ENCODE measurements at regions not wholly inside any gene's neighbourhood (a gene's known extent, or its start where the extent isn't known, plus 50 kb on each side); places are given as distances from the start of the nearest gene placed in this dataset.

DNA sequence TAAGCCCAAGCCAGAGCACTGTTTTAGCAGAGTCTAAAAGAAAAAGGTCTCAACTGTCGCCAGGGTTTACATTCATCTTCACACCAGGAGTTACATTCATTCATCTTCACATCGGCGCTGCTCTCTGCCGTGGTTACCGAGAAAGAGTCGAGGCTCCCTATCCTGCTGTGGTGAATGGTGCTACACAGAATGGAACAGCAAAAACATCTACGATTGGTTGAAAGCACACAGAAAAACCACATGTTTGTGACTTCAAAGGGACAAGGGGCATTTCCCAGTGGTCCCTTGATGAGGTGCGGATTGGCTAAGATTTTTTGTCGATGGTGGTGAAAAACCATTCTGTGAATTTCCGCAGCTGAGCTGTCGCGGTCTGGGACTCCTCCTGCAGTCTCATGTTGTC lies 231.1 kb downstream of the SIPA1L2 start:
- POLR2A ChIA-PET, result no interaction called here
- TF ChIP-seq, protein P1, sequence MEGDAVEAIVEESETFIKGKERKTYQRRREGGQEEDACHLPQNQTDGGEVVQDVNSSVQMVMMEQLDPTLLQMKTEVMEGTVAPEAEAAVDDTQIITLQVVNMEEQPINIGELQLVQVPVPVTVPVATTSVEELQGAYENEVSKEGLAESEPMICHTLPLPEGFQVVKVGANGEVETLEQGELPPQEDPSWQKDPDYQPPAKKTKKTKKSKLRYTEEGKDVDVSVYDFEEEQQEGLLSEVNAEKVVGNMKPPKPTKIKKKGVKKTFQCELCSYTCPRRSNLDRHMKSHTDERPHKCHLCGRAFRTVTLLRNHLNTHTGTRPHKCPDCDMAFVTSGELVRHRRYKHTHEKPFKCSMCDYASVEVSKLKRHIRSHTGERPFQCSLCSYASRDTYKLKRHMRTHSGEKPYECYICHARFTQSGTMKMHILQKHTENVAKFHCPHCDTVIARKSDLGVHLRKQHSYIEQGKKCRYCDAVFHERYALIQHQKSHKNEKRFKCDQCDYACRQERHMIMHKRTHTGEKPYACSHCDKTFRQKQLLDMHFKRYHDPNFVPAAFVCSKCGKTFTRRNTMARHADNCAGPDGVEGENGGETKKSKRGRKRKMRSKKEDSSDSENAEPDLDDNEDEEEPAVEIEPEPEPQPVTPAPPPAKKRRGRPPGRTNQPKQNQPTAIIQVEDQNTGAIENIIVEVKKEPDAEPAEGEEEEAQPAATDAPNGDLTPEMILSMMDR (IDR thresholded peaks at IDR 0.05; ENCODE audit: control extremely low read depth, extremely low read depth, low read depth, missing control alignments), result no peak
- CTCF ChIA-PET, result no interaction called here
- DNase-seq (ENCODE audit: extremely low spot score), result no peak

DNA sequence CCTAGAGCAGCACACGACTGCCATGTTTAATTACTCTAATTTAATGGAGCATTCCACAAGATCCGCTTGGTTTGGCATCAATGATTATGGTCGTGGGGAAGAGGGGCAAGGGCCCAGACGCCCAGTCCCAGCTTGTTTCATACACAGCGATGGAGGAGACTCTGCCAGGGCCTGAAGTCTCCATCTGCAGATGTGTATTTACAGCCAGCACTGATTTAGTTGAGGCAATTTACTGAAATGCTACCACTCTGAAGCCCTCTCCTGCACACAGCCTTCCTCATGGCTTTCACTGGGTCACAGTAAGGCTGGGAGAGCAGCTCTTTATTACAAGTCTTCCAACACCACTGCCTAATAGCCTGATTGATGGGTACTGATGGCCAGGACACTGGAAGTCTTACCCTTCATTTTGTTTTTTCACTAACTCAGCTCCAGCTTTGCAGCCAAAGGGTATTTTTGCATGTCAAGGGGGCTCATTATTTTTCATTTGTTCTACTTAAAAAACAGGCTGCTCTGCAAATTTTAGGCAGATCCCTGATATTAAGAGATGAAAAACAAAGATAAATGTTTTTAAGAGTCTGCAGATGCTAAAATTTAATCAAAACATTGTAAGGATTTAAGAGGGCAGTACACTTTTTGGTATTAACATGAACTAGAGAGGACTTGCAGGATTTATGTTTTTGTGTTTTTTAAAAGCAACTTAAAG lies 236.3 kb downstream of the SIPA1L2 start:
- ChIA-PET CTCF (no interaction called here), POLR2A (no interaction called here)
- DNase-seq (ENCODE audit: extremely low spot score), result no peak
- TF ChIP-seq, protein P1 (IDR thresholded peaks at IDR 0.05; ENCODE audit: control extremely low read depth, extremely low read depth, low read depth, missing control alignments), result no peak

- no peak for DNase-seq (ENCODE audit: extremely low spot score)
- TF ChIP-seq, protein P1 (IDR thresholded peaks at IDR 0.05; ENCODE audit: control extremely low read depth, extremely low read depth, low read depth, missing control alignments), result no peak
- ChIA-PET CTCF (no interaction called here), POLR2A (no interaction called here)
Measured at GRCh38 chr1:232393010-232393409, 236.9 kb downstream of the SIPA1L2 start.

- CTCF ChIA-PET, result no interaction called here
- DNase-seq (ENCODE audit: extremely low spot score), result no peak
- TF ChIP-seq, protein P1 (IDR thresholded peaks at IDR 0.05; ENCODE audit: control extremely low read depth, extremely low read depth, low read depth, missing control alignments), result no peak
- POLR2A ChIA-PET, result no interaction called here
Measured at GRCh38 chr1:232390590-232390989, 239.3 kb downstream of the SIPA1L2 start.

DNA sequence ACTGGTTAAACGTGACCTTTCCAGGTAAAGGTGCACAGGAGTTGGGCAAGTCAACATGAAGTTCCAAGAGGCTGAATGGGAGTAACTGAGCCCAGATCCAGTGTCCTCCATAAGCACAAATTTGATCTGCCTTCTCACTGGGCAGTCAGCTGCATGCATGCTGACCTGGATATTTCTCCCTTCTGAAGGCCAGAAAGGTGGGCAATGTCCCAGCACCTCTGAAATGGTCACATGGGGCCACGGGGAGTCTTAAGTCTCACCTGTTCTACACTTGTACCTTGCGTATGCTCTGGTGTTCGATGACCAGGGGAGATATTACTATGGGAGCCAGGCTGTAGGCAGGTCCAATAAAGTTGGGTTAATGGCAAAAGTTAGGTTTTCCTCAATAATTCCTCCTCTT lies 240.2 kb downstream of the SIPA1L2 start:
- no peak for DNase-seq (ENCODE audit: extremely low spot score)
- TF ChIP-seq, protein P1 (IDR thresholded peaks at IDR 0.05; ENCODE audit: control extremely low read depth, extremely low read depth, low read depth, missing control alignments), result no peak
- ChIA-PET CTCF (no interaction called here), POLR2A (no interaction called here)

GRCh38 chr1:232388363-232388762 lies 241.6 kb downstream of the SIPA1L2 start:
- TF ChIP-seq, protein P1 (IDR thresholded peaks at IDR 0.05; ENCODE audit: control extremely low read depth, extremely low read depth, low read depth, missing control alignments), result no peak
- DNase-seq (ENCODE audit: extremely low spot score), result no peak
- CTCF ChIA-PET, result no interaction called here
- POLR2A ChIA-PET, result no interaction called here

Measured in GM10248 (cell line).